ENCODE measurements at regions not wholly inside any gene's neighbourhood (a gene's known extent, or its start where the extent isn't known, plus 50 kb on each side); places are given as distances from the start of the nearest gene placed in this dataset.

DNA sequence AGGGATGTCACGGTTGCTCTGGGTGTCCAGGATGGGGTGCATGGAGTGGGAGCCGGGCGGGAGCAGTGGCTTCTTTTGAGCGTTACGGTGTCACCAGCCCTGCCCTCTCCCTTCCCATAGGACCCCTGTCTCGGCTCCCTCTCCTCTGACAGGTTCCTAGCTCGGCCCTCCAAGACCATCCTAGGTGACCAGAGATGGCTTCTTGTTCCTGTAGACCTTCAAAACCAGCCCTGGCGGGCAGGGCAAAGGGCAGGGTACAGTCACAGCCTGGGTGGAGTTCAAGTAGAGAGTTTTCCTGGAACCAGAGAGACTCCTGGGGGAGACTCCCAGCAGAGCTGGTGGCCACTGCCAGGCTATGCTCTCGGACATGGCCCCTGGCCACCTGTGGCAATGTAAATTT is 345.6 kb upstream of the AJAP1 start:
- TF ChIP-seq SUZ12 (IDR thresholded peaks at IDR 0.05; ENCODE audit: extremely low read depth, insufficient read depth, insufficient read length) (no peak), YY1 (IDR thresholded peaks at IDR 0.05; ENCODE audit: insufficient read depth, insufficient read length) (no peak)

Data from NT2/D1 (cell line).